ENCODE measurements at regions not wholly inside any gene's neighbourhood (a gene's known extent, or its start where the extent isn't known, plus 50 kb on each side); places are given as distances from the start of the nearest gene placed in this dataset.
"Not testable (repeated sequence)": the region's sequence is repeated elsewhere in the genome, so short reads cannot be mapped to it uniquely, and the experiment has no call there.

DNA sequence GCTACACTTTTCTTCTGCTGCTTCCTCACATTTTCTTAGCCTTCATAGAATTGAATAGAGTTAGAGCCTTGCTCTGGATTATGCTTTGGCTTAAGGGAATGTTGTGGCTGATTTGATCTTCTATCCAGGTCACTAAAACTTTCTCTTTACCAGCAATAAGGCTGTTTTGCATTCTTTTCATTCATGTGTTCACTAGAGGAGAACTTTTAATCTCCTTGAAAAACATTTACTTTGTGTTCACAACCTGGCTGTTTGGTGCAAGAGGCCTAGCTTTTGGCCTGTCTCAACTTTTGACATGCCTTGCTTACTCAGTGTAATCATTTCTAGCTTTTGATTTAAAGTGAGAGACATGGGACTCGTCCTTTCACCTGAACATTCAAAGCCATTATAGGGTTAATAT, 87.7 kb upstream of the RAB40AL start:
- peaks cover 9% of the 10 kb centered on the region for H3K36me3 ChIP-seq (ENCODE audit: control insufficient read depth, insufficient read depth, low read length)
- TF ChIP-seq CTCF (conservative IDR thresholded peaks at IDR 0.05) = no peak
- no peaks in the 10 kb centered on the region for H3K4me1 ChIP-seq (ENCODE audit: control insufficient read depth, insufficient read depth, low read length)
- no peaks in the 10 kb centered on the region for H3K27me3 ChIP-seq (ENCODE audit: control insufficient read depth, insufficient read depth, low read length, poor library complexity, severe bottlenecking)
- no peak overlapping the region for H3K4me3 ChIP-seq (ENCODE audit: low read length)
- H3K27ac Mint-ChIP-seq = no peak overlapping the region
- H3K36me3 Mint-ChIP-seq (ENCODE audit: low read depth) = peaks cover 18% of the 10 kb centered on the region
- H3K27ac ChIP-seq (ENCODE audit: low read depth, low read length) = no peak overlapping the region
- H3K9me3 Mint-ChIP-seq = peaks cover 35% of the 10 kb centered on the region
- no peak for DNase-seq
- no peaks in the 10 kb centered on the region for H3K4me1 Mint-ChIP-seq
- no peaks in the 10 kb centered on the region for H3K9me3 ChIP-seq (ENCODE audit: control insufficient read depth, low read length)
- H3K27me3 Mint-ChIP-seq (ENCODE audit: insufficient read depth) = no peaks in the 10 kb centered on the region
- WGBS, 2 experiments (ENCODE audit: insufficient coverage in 1 of 2, insufficient read length in 1 of 2) = no CpG with 5 or more reads among the region's 1 CpG
- no peak overlapping the region for H3K9ac ChIP-seq (ENCODE audit: extremely low read depth, low read length, poor library complexity, severe bottlenecking)
- no peak overlapping the region for H3K4me3 Mint-ChIP-seq

DNA sequence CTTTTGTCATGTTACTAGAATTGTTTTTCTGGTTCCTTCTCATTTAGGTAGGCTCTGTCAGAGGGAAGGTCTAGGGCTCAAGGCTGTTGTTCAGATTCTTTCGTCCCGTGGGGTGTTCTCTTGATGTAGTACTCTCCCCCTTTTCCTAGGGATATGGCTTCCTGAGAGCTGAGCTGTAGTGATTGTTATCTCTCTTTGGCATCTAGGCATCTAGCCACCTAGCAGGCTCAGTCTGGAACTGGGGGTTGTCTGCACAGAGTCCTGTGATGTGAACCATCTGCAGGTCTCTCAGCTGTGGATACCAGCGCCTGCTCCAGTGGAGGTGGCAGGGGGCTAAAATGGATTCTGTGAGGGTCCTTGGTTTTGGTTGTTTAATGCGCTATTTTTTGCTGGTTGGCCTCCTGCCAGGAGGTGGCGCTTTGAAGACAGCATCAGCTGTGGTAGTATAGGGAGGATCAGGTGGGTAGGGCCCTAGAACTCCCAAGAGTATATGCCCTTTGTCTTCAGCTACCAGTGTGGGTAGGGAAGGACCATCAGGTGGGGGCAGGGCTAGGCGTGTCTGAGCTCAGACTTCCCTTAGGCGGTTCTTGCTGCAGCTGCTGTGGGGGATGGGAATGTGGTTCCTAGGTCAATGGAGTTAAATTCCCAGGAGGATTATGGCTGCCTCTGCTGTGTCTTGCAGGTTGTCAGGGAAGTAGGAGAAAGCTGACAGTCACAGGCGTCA, 78.1 kb upstream of the RAB40AL start:
- Mint-ChIP-seq H3K9me3 (peaks cover 70% of the 10 kb centered on the region), H3K36me3 (ENCODE audit: low read depth) (peaks cover 31% of the 10 kb centered on the region)
- not testable (repeated sequence) for H3K27ac ChIP-seq (ENCODE audit: low read depth, low read length)

GRCh38 chrX:102859550-102859871, 77.6 kb upstream of the RAB40AL start:
- H3K9me3 Mint-ChIP-seq = peaks cover 67% of the 10 kb centered on the region
- Histone ChIP-seq H3K4me1 (ENCODE audit: control insufficient read depth, insufficient read depth, low read length) (no peaks in the 10 kb centered on the region), H3K9ac (ENCODE audit: extremely low read depth, low read length, poor library complexity, severe bottlenecking) (no peak overlapping the region), H3K4me3 (ENCODE audit: low read length) (no peak overlapping the region), H3K27ac (ENCODE audit: low read depth, low read length) (no peak overlapping the region), H3K9me3 (ENCODE audit: control insufficient read depth, low read length) (no peaks in the 10 kb centered on the region), H3K27me3 (ENCODE audit: control insufficient read depth, insufficient read depth, low read length, poor library complexity, severe bottlenecking) (no peaks in the 10 kb centered on the region), H3K36me3 (ENCODE audit: control insufficient read depth, insufficient read depth, low read length) (no peaks in the 10 kb centered on the region)
- H3K27ac Mint-ChIP-seq = no peak overlapping the region
- DNase-seq = no peak
- H3K27me3 Mint-ChIP-seq (ENCODE audit: insufficient read depth) = no peaks in the 10 kb centered on the region
- peaks cover 28% of the 10 kb centered on the region for H3K36me3 Mint-ChIP-seq (ENCODE audit: low read depth)
- H3K4me3 Mint-ChIP-seq = no peak overlapping the region
- 100% methylated on average over 1 of the region's 1 CpG; no CpG with 5 or more reads in 1 of the 2 experiments for WGBS, 2 experiments (ENCODE audit: insufficient coverage in 1 of 2, insufficient read length in 1 of 2)
- H3K4me1 Mint-ChIP-seq = no peaks in the 10 kb centered on the region
- no peak for TF ChIP-seq CTCF (conservative IDR thresholded peaks at IDR 0.05)

More for the DNA sequence above, 78.1 kb upstream of the RAB40AL start:
- H3K27me3 ChIP-seq (ENCODE audit: control insufficient read depth, insufficient read depth, low read length, poor library complexity, severe bottlenecking); H3K4me1 Mint-ChIP-seq; H3K4me3 ChIP-seq (ENCODE audit: low read length); H3K27me3 Mint-ChIP-seq (ENCODE audit: insufficient read depth); H3K4me1 ChIP-seq (ENCODE audit: control insufficient read depth, insufficient read depth, low read length); H3K4me3 Mint-ChIP-seq; H3K36me3 ChIP-seq (ENCODE audit: control insufficient read depth, insufficient read depth, low read length); H3K9me3 ChIP-seq (ENCODE audit: control insufficient read depth, low read length); H3K9ac ChIP-seq (ENCODE audit: extremely low read depth, low read length, poor library complexity, severe bottlenecking); H3K27ac Mint-ChIP-seq: not testable (repeated sequence)
- peak; percentile 29 for TF ChIP-seq CTCF (conservative IDR thresholded peaks at IDR 0.05)
- peak; percentile 49 for DNase-seq
- WGBS, 2 experiments (ENCODE audit: insufficient coverage in 1 of 2, insufficient read length in 1 of 2) = 92 to 100% methylated on average over 2 to 8 of the region's 8 CpGs

Measured in endodermal cell (in vitro differentiated cells).